ENCODE measurements at regions not wholly inside any gene's neighbourhood (a gene's known extent, or its start where the extent isn't known, plus 50 kb on each side); places are given as distances from the start of the nearest gene placed in this dataset.

- TF ChIP-seq CTCF (IDR thresholded peaks at IDR 0.05), result no peak
- no peak for TF ChIP-seq POLR2A (IDR thresholded peaks at IDR 0.05)
Measured at GRCh38 chr4:140236654-140237169, 82.7 kb upstream of the MAML3 start.
